ENCODE measurements at regions not wholly inside any gene's neighbourhood (a gene's known extent, or its start where the extent isn't known, plus 50 kb on each side); places are given as distances from the start of the nearest gene placed in this dataset.
"Not testable (repeated sequence)": the region's sequence is repeated elsewhere in the genome, so short reads cannot be mapped to it uniquely, and the experiment has no call there.

DNA sequence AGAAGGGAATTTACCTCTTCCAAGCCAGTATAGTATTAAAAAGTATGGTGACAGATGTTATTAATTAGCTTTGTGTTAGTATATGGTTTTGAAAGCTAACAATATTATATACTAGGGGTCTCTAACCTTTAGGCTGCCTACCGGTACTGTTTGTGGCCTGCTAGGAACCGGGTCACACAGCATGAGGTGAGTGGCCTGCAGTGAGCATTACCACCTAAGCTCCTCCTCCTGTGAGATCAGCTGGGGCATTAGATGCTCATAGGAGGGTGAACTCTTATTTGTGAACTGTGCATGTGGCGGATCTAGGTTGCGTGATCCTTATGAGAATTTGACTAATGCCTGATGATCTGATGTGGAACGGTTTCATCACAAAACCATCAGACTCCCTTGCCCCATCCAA is 583.4 kb upstream of the CDH2 start:
- no peak overlapping the region for H3K27ac ChIP-seq
- no peak for DNase-seq (ENCODE audit: low read depth, low spot score)

DNA sequence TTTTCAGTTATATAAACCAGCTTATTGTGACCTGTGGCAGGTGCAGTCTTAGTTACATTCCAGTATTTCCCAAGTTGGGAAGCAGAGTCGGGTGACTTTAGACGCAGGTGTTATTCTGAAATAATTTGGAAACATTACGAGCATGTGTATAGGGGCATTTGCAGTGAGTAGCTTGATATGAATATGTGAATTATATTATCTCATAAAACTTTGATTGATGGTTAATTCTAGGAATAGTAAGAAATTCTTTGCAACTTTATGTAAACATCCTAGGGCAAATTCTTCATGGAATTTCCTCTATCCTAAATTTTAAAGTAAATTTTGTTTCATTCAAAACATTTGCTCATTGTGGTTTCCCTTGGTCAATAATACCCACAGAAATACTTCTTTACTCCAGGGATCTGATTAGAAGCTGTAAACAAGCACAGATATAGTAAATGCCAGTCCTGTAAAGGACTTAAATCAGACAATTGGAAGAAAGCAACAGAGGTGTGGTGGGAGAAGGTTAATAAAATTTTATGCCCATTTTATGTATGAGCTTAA is 580.6 kb upstream of the CDH2 start:
- H3K27ac ChIP-seq: no peak overlapping the region
- no peak for DNase-seq (ENCODE audit: low read depth, low spot score)

DNA sequence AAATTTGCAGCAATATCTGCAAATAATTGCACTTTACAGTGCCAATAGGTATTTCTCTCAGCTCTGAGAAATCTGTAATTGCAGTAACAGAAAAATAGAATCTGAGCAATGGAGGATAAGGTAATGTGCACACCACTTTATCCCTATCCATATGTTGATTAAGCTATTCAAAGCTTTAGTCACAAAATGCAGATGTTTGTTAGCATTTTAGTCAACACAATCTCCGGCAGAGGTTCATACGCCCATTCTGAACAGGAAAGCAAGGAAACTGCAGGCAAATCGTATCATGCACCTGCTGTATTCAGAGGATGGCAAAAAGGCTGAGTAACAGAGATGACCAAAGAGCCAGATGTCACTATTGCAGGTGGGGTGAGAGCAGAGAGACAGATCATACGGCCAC is 566.2 kb upstream of the CDH2 start:
- no peak overlapping the region for H3K27ac ChIP-seq
- DNase-seq (ENCODE audit: low read depth, low spot score): no peak

DNA sequence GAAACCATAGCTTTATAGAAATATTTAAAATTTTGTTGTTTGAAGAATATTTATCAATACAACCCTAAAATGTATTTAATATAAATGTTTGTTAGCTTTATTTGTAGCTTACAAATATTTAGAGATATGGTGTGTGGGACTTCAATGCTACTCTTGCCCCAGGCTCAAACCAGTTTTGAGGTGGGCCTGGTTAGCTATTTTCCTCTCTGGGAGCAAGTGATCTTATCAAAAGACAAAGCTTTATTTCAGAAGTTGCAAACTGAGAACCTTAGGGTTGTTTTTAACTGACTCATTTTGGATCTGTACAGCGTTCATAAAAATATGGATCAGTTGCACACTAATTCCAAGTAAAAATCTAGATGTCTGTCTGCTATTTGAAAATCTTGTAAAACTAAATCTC is 563.6 kb upstream of the CDH2 start:
- no peak overlapping the region for H3K27ac ChIP-seq
- DNase-seq (ENCODE audit: low read depth, low spot score): no peak

DNA sequence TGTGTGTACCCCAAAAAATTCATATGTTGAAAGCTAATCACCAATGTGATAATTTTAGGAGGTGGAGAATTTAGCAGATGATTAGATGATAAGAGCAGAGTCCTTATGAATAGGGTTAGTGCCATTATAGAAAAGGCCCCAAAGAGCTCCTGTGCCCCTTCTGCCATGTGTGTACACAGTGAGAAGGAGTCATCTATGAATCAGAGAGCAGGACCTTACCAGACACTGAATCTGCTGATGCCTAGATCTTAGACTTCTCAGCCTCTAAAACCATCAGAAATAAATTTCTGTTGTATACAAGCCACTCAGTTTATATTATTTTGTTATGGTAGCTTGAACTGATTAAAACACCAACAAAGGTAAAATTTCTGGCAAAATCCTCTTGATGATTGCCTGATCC is 560.0 kb upstream of the CDH2 start:
- DNase-seq (ENCODE audit: low read depth, low spot score): no peak
- no peak overlapping the region for H3K27ac ChIP-seq

DNA sequence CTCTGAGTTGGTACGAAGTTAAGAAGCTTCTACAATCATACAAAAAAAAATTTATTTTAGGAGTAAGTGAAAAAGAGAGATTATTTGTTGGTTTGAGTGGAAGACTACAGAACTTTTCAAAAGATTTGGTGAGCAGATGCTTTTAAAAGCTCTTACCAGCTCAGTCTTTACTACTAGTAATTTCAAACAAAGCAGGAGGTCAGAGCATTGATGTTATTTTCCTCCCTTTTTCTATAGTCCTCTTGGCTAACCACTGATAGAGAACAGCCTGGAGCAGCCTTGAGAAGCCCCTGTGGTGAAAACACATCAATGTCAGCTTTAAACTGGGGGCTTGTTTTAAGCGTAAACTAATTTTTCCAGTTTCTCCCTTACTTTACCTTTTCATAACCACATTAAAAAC is 559.3 kb upstream of the CDH2 start:
- no peak for DNase-seq (ENCODE audit: low read depth, low spot score)
- H3K27ac ChIP-seq: peak overlapping the region; percentile 21

DNA sequence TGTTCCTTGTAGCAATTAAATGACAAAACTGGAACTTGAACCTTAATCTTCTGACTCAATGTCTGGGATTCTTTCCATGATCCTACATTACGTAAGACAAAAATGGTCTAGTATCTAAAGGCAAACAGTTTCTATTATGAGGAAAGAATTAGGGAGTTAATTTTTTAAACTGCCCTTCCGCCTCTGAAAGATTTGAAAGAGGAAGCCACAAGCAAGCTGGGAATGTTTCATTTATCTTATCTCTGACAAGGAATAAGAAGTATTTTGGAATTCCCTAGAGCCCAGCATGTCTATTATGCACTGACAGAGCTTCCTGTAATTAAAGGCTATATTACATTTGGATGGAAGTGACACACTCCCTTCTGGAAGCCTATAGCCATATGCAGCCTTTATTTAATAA is 558.8 kb upstream of the CDH2 start:
- DNase-seq (ENCODE audit: low read depth, low spot score): peak; percentile 27
- peak overlapping the region; percentile 21 for H3K27ac ChIP-seq

DNA sequence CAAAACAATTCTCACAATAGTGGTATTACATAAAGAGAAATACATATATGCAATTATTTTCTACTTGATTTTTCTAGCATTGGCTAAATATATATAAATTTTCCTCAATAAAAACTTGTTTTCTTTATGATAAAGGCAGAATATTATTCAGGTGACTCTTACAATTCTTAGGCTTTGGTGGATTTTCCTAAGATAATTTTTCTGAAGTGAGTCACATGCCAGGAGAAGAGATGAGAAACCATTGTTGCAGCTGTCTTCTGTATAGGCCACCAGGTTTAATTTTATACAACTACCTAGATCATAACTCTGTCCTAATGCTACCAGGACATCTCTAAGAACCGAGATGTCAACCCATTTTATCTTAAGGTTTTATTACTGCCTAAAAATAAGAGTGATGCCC is 552.4 kb upstream of the CDH2 start:
- H3K27ac ChIP-seq: peak overlapping the region; percentile 10
- DNase-seq (ENCODE audit: low read depth, low spot score): no peak

DNA sequence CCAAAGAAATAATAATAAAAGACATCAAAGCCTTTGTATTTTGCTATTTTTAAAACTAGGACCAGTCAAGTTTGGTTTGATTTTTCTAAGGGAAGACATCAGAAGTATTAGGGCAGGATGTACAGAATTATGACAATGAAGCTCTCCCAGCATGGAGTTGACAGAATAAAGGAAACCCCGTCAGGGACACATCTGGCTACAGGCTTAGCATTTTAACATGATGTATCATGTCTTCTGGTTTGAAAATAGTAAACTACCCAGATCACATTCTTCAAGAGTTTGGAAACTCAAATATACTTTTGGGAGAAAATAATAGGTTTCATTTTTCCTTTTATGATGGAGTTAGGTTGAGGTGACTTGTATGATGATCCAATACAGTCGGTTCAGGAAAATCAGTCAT is 552.0 kb upstream of the CDH2 start:
- no peak for DNase-seq (ENCODE audit: low read depth, low spot score)
- H3K27ac ChIP-seq: peak overlapping the region; percentile 10

DNA sequence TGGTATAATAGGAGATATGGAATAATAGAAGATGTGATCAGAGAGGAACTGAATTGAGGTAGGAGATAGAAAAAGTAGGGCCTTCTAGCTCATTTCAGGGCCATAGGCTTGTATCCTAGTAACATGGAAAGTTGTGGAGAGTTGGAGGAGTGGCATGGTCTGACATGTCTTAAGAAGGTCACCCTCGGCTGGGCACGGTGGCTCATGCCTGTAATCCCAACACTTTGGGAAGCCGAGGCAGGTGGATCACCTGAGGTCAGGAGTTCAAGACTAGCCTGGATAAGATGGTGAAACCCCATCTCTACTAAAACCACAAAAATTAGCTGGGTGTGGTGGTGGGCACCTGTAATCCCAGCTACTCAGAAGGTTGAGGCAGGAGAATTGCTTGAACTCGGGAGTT is 550.3 kb upstream of the CDH2 start:
- DNase-seq (ENCODE audit: low read depth, low spot score); H3K27ac ChIP-seq: not testable (repeated sequence)

DNA sequence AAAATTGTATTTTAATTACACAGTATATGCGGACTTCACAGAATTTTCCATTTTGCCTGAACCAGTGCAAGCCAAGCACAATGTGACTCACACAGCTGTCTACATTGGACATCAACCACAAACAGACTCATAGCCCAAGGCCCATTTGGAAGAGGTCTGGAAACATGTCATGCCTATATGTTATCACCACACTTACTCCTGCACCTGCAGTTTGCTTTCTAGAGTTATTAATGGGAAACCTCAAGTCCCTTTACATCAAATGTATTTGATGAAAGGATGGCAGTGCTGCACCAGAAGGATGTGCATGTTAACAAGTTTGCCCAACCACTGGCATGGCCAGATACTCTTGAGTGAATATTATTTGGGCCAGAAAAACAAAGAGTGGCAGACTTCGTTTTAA is 548.9 kb upstream of the CDH2 start:
- peak; percentile 39 for DNase-seq (ENCODE audit: low read depth, low spot score)
- H3K27ac ChIP-seq: no peak overlapping the region

DNA sequence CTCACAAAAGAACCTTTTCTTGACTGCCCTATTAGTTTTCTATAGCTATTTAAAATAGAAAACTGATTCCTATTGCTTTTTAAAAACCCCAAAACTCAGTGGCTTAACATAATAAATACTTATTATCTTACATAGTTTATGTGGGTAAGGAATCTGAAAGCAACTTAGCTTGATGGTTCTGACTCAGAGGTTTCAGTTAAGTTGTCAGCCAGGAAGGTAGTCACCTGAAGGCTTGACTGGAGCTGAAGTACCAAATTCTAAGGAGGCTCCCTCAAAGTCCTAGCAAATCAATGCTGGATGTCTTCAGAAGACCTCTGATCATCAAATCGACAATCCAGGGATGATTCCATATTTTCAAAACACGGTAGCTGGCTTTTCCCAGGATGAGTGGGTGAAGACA is 546.6 kb upstream of the CDH2 start:
- no peak overlapping the region for H3K27ac ChIP-seq
- DNase-seq (ENCODE audit: low read depth, low spot score): peak; percentile 36

DNA sequence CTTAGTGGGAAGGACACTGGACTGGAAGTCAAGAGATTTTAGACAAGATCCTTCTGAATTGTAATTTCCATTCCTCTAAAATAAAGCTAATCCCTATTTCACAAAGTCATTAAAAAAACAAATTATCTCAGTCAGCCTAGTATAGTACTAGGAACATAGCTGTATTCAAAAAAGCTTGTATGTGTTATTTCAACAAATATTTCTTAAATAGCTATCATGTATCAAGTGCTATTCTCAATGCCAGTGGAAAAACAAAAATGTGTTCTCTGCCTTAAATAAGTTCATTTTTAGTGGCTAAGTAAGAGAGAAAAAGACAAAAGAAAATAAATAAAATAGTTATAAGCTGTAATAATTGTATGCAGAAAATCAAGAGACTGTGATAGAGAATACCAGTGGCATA is 541.8 kb upstream of the CDH2 start:
- no peak overlapping the region for H3K27ac ChIP-seq
- DNase-seq (ENCODE audit: low read depth, low spot score): no peak

DNA sequence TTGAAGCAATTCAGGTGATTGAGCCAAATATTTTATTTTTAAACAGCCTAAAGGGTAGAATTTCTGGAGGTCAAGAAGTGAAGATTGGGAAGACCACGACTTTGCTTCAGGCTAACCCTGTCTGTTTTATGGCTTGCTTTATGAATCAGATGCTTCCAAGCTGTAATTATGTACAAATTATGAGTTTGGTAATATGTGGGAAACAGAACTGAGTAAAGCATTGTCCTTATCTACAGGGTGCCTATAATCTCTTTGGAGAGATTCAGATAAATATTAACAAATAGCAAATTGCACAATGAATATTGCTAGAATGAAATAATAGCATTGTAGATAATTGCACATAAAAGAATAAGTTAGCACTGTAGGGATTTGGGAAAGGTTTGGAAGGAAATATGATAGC is 539.4 kb upstream of the CDH2 start:
- no peak for DNase-seq (ENCODE audit: low read depth, low spot score)
- no peak overlapping the region for H3K27ac ChIP-seq

DNA sequence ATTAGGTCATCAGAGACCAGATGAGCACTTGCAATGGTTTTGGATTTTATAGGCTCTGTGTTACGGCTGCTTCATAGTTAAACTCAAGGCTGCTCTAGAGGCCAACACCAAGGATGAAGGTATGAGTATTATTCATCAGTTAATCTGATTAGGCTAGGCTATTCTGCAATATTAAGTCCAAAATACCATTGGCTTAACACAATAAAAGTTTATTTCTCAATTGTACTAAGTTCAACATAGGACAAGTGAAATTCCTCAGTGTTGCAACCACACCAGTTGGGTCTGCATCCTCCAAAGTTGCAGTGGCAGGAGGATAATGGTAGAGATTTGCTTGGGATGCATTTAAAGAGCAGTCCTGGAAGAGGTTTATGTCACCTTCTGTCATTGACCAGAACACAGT is 538.3 kb upstream of the CDH2 start:
- no peak for DNase-seq (ENCODE audit: low read depth, low spot score)
- no peak overlapping the region for H3K27ac ChIP-seq

DNA sequence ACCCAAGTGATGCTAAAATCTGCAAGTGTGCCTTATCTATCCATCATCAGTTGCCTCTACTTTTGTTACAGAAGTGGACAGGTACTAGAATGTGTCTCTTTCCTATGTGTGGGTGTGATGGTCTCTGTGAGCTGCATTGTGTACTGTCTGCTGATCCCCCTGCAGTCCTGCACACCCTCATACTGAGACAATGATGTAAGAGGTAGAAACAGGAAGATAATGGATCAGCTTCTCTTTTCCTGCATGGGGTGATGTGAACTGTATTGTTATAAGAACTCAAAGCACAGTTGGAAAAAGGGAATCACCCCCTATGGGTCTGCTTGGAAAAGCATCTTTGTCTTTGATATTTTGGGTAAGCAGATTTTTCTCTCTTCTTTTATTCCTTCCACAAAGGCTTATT is 537.6 kb upstream of the CDH2 start:
- no peak overlapping the region for H3K27ac ChIP-seq
- no peak for DNase-seq (ENCODE audit: low read depth, low spot score)

DNA sequence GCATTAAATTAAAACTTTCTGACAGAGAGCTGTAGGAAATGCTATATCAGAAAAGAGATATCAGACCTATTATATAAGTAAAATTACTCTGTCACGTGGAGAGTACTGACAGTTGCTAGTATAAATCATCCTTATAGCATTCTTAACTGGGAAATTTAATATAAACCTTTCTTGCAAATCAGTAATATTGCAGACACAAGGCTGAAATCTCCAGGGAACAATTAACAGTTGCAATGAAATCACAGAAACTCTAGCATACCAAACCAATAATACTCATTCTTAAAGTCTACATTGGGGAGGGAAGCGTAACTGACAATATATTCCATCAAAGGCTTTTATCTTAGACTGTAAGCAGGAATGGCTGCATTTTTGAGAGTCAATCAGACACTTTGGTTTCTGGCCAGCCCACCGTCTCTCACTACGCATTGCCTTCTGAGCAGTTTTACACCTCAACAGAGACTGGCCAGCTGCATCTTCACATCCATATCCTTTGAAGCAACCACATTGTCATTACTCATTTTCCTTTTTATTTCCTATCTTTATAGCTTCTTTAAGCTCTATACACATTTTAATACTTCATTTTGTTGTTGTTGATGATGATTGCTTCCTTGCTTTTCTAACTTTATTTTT is 536.0 kb upstream of the CDH2 start:
- no peak for DNase-seq (ENCODE audit: low read depth, low spot score)

DNA sequence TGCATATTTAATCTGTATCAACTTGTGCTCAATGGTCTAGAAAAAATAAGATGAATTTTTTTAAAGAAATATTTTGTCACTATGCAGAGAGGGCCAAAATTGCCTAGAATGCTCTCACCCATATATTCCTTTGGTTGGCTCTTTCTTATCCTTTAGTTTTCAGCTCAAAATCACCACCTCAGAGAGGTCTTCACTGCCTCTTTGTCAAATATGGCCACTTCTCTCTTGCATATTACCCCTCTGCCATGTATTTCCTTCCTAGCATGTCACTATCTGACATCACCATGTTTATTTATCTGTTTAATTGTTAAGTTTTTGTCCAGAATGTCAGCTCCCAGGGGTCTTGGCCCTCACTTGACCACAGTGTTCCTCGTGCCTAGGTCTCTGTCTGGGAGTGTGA is 535.2 kb upstream of the CDH2 start:
- no peak overlapping the region for H3K27ac ChIP-seq
- DNase-seq (ENCODE audit: low read depth, low spot score): no peak

More for the DNA sequence above, 536.0 kb upstream of the CDH2 start:
- no peak overlapping the region for H3K27ac ChIP-seq

DNA sequence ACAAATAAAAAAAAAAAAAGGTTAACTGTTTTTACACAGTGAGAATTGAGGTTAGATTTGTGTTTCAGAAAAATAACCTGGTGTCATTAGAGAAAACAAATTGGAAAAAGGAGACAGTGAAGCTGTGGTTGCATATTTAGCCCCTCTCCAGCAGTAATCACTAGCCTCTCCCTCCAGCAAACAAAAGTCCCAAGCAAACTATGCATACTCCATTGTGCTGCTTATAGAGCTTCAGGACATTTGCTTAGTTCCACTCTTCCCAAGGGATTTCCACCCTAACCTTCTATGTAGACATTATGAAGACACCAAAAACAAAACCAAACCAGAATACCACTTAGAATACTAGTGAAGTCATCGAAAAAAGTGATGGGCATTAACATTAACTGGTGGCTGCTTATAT is 534.2 kb upstream of the CDH2 start:
- no peak for DNase-seq (ENCODE audit: low read depth, low spot score)
- no peak overlapping the region for H3K27ac ChIP-seq

DNA sequence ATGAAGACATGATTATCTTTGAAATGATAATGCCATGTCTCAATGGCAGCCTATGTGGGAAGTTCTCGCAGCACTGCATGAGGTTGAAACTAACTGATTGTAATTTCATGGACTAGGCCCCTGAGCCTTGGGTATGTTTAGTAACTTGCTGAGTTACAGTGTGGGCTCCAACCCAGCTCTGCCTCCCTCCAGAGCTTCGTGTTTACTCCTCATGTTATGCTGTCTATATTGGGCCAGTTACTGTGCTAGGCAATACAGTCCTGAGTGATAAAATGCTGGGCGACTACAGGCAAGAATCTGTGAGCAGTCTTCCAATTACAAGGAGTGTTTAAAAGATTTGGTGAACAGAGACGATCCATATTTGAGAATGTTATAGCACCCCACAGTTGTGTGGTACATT is 530.1 kb upstream of the CDH2 start:
- DNase-seq (ENCODE audit: low read depth, low spot score): no peak
- no peak overlapping the region for H3K27ac ChIP-seq

DNA sequence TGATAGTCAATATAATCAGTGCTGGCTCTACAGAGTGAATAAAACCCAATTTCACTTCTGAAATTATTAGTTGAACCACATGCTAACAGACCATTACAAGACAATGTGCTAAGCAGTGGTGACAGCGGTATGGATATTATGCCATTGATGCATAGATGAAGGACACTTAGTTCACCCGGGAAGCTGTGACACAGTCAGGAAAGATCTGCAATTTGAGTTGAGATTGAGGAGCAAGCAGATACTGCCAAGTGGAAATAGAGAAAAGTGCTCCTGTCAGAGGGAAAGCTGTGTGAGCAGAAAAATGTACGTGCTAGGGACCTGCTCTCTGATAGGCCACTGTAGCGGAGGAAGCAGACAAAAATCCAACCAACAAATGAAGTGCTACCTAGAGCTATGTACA is 529.5 kb upstream of the CDH2 start:
- no peak for DNase-seq (ENCODE audit: low read depth, low spot score)
- no peak overlapping the region for H3K27ac ChIP-seq

DNA sequence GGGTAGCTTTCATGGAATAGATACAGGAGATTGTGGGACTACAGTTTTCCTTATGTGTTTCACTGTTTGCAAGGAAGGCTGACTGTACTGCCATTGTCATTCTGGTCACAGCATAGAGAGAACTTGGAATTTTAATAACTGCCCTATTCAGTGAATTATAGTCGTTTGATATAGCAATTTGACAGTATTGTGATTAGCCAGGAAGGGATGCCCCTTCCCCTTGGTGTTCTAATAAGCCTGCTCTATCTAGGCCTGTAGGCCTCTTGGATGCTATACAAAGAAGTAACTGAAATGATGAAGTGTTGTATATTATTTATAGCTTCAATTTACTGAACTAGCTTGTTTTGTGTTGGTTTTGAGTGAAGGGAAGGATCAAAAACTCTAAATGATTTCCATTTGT is 528.6 kb upstream of the CDH2 start:
- no peak overlapping the region for H3K27ac ChIP-seq
- DNase-seq (ENCODE audit: low read depth, low spot score): no peak

DNA sequence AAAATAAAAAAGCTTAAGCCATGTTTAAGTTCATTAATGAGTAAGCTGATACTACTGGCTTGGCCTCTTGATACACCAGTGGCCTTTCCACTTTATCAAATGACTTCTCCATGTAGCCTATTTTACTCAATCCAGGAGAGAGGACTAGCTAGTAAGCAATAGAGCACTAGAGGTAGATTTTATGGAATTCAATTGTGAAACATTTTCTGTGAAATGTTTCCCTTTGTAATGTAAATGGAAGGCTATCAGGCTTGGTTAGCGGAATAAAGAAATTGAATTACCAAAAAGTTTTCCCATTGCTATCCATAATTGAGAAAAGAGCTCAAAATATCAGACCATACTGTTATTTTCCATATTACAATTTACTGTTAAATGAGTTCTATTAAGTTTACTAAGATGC is 515.4 kb upstream of the CDH2 start:
- peak overlapping the region; percentile 45 for H3K27ac ChIP-seq
- no peak for DNase-seq (ENCODE audit: low read depth, low spot score)
